GM18867 (cell line): ENCODE measurements at regions not wholly inside any gene's neighbourhood (a gene's known extent, or its start where the extent isn't known, plus 50 kb on each side); places are given as distances from the start of the nearest gene placed in this dataset.
"Not testable (repeated sequence)": the region's sequence is repeated elsewhere in the genome, so short reads cannot be mapped to it uniquely, and the experiment has no call there.

Experiments used
- ATAC-seq: cut with Tn5 transposase; IDR thresholded peaks from one replicate; pipeline ENCODE4 v1.9.1; 2021; ENCODE audit warnings: mild to moderate bottlenecking, moderate library complexity; ENCODE audit not compliant: unreplicated experiment

DNA sequence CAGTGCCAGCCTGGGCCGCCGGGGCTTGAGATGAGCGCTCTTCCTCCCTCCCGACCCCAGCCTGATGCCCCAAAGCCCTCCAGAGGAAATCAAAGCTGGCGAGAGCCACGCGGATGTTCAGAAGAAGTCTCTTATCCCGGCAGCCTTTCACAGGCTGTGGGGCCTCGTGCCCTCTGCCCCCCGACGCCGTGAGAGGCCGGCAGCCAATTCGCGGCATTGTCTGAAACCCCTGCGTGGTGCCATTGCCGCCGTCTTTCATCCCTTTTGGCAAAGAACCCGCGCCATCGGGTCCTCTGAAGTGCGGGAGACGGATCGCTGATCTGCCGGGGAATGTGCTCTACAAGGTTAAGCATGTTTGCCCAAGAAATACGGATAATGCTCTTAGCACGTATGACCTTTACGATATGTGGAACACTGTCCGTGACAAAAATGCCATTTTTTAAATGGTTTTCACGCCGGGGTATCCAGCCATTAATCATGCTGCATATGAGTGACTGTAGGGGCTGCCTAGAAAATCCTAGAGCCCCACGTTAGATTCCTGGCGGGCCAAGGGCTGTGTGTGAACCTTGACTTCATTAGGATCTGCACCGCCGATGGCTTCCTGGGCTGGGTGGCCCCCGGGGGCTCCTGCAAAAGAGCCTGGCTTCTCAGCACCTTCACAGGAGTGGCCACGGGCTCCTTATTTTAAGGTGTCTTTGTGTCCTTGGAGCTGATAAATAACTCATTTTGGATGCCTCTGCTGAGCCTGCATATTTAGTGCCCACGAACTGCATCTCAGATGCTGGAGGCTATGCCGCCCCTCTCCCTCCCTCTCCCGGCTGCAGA, 165.1 kb upstream of the TNRC6C start:
- no peak for ATAC-seq

DNA sequence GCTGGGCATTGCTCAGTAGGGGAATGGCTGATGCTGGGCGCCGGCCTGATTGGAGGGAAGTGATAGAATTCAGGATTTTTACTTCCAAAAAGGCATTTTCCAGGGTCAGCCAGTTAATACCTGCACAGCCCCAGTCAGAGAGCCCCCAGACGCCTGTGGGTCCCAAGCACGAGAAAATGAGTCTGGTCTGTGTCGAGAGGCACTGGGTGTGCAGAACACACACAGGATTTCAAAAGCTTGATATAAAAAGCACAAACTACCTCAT, 164.6 kb upstream of the TNRC6C start:
- ATAC-seq = no peak

DNA sequence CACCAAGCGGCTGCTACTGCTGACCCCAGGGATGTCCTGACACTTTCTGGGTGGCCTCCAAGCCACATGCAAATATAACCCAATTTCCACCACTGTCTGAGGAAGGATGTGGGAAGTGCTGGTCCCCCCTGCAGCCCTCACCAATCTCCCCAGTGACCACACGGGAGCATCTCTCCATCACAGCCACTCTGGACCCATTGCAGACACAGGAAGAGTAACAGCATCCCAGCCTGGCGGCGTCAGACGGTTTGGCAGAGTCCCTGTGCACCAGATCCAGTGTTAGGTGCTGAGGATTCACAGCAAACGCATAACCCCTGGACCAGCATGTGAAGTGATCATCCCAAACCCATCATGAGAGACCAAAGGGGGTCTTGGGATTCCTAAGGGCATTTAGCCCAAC, 163.7 kb upstream of the TNRC6C start:
- no peak for ATAC-seq

DNA sequence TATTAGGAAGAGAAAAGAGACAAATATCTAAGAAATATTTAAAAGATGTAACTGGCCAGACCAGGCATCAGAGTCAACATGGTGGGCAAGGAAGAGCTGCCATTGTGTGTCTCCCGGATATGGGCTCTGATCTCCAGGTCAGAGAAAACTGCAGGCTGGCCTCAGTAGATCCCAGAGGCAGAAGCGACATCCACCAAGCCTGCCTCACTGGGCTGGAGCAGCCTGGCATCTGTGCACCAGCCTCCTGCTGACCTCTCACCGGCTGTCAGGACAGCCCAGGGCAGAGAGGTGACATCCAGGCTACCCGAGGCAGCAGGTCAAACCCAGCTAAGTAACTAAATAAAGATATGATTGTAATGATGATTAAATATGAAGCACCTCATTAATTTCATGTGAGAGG, 162.8 kb upstream of the TNRC6C start:
- ATAC-seq = no peak

DNA sequence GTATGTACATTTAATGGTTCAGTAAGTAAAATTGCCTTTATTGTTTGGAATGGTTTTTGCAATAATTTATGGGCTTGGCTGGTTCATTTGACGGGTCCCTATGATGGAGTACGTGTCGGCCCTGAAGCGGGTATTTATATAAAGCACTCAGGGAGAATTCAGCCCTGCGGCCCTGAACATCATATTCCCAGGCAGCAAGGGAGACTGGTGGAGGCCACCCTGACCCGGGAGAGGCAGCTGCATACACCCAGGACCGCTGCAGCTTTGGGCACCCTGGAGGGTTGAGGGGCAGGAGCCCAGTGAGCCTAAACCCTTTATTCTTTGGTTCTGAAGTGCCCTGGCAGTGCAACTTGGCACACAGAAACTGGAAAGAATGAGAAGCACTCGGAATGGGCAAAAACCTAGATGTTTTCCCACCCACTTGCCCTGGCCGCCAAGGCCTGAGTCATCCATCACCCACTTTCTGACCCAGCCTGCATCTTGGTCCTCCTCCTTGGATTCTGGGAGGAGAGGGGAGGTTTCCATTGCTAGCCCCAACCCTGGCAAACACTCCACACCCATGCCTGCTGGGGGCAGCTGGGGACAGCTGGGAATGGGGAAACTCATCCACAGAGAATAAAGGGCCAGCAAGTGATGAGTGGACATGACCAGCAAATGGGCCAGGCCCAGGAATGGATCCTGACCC, 162.2 kb upstream of the TNRC6C start:
- ATAC-seq = no peak

DNA sequence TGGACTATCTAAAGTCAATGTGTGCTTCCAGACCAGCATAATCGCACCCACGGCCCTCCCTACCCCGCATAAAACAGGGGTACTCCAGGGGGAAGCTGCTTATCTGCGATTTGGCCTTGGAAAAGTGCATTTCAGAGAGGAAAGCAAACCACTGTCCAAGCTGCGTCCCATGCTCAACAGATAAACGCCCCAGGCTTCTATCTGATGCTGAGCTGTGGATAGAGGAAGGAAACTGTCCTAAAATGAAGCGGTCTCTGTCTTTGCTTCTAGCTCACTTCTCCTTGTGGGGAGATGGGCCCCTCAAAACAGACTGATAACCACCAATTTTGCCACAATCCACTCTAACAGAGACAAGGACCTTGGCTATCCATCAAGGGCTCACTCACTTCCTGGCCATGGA, 160.5 kb upstream of the TNRC6C start:
- ATAC-seq = no peak

DNA sequence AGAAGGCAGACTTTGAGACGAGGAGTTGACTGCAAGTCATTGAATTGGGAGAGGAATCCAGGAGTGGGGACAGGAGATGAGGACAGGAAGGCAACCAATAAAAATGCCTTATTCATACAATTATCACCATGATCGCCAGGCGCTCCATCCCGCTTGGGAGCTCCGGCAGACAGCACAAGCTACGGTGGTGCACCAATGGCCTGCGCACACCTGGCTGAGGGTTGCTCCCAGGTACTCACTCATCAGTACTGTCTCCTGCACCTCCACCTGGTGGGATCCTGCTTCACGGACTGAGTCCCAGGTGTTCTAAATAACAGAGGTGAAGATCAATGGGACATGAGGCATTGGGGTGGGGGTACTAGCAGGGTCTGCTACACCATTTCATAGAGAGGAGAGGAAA, 160.0 kb upstream of the TNRC6C start:
- no peak for ATAC-seq

DNA sequence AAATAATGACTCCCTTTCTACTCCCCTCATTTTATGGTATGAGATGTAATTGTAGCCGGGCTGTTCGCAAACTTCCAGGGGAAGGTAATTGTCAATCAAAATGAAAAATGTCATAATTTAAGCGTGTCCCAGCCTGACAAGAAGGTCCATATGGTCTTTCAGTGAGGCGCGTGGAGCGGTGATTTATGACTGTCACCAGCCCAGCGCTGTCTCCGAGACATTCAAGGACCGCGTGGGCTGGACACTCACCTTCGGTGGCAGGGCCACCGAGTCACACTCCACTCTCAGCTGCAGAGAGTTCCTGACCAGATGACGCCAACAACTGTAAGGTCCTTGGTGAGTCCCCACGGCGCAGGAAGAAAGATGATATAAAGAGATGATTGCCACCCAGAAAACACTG, 157.7 kb upstream of the TNRC6C start:
- no peak for ATAC-seq

DNA sequence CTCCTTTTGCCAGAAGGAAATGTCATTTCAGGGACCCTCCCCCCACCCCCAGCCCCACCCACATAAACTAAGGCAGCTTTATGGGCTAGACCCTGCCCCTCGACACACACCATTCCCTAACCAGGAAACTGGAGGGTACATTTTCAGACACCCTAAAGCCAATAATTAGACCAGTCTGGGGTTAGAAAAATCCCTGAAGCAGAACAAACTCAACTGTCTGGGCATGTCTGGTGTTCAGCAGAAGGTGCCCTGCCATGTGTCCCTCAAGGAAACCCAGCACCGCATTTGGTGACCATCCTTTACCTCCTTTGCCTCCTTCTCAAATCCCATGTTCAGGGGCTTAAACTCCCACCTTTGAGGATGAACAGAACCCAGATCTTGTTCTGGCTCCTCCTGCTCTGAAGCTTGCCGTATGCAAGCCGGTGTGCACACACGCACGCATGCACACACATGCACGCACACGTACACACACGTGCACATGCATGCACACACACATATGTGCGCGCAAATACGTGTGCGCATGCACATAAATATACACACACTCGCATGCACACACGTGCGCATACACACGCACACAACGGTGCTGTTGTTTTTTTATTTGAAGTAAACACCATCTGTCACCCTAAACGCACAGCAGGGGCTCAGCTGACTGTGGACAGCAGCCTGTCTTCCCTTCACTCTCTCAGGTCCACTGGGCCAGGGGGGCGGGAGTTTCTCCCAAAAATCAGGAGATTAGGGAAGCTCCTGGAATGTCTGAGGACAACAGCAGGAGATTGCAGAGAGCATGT, 156.8 kb upstream of the TNRC6C start:
- no peak for ATAC-seq

DNA sequence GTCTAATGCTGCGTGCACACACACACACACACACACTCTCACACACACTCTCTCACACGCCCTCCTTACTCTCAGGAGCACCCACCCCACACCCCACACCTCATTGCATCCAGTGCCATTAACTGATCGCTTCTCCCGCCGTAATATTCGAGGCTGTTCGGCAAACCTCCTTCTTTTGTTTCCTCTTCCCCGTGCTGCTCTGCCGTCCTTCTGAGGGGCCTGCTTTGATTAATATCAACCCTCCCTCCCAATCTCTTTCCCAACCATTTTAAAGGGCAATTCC, 156.2 kb upstream of the TNRC6C start:
- no peak for ATAC-seq

DNA sequence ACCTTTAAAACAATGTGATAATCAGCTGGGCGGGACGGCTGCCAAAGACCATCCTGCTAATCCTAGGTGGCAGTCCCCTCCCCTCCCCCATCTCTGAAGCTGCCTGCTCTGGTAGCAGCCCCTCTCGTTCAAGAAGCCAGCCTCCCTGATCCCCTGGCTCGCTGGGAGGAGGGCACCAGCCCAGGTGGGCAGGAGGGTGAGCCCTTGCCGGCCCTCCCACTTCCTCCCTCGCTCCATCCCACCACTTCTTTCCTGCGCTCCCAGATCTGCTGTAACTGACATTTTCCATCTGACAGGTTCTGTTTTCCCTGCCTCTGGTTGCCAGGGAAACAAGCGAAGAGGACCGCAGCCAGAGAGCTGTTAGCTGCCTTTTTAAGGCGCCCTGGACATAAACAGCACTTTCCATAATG, 155.7 kb upstream of the TNRC6C start:
- ATAC-seq = no peak

DNA sequence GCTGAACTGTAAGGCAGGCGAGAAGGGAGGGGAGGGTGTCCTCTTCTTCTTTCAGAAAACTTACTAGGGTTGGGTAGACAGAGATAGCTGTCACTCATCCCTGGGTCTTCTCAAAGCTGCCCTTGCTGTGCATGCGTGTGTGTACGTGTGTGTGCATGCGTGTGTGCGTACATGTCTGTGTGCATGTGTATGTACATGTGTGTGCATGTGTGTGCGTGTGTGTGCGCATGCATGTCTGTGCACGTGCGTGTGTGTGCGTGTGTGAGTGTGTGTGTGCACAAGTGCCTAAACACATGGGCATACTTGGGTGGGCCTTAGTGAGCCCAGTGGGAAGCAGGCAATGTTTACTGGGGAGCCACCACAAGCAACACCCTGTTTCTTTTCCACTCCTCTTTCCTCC, 154.8 kb upstream of the TNRC6C start:
- no peak for ATAC-seq

DNA sequence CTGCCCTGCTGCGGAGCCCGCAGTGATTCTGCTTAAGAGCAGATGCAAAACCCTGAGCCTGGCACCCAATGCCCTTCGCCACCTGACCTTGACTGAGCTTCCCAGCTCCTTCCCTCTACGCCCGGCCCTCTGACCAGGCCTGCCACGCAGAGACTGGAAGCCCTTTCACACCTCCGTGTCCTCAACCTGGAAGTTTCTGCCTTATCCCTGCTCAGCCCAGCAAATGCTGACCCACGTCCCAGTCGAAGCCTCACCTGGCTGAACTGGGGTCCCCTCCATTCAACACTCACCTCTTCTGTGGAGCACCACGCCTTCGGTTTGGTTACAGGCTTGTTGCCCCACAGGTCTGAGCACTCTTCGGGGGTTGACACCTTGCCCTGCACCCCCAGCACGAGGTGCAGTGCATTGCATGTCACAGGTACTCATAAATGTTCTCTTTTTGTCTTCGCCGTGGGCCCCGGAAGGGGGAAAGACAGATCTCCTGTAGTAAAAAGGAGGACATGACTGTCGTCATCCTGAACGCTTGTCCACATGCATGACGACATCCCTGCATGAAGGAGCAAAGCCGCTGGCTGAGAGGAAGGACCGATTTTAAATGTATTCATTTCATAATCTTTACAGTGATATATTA, 153.6 kb upstream of the TNRC6C start:
- no peak for ATAC-seq

DNA sequence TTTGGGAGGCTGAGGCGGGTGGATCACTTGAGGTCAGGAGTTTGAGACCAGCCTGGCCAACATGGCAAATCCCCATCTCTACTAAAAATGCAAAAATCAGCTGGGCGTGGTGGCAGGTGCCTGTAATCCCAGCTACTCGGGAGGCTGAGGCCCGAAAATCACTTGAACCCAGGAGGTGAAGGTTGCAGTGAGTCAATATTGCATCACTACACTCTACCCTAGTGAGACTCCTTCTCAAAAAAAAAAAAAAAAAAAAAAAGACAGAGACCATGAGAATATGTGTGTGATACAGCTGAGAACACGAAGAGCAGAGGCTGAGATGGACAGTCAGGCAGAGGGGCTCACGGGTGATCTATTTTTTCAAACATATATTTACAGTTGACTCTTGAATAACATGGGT, 152.5 kb upstream of the TNRC6C start:
- ATAC-seq = not testable (repeated sequence)

DNA sequence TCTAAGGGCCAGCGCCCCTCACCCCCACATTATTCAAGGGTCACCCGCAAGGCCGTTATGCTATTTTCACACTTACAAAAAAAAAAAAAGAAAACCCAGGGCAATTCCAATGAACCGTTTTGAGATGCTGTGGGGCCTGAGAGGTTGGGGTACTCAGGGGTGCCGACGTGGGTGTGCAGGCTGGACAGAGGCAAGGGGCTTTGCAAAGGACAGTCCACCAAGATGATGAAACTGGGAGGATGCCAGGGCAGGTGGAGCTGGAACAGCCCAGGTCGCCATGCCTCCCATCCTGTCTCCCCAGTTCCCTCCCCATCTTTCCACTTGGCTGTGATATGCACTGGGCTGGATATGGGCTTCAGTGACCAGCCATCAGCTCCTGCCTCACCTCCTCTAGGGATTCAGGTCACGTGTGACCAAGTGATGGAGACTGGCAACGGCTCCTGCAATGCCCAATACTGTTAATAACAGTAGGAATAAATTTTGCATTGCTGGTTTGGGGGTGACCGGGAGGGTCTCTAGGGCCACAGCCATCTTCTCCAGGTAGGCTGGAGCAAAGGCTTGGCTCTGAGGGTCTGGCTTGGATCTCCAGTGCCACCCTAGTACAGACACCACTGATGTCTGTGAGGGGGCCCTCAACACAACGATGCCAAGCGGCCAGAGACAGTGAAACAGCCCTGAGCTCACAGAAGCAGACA, 151.3 kb upstream of the TNRC6C start:
- ATAC-seq = no peak

DNA sequence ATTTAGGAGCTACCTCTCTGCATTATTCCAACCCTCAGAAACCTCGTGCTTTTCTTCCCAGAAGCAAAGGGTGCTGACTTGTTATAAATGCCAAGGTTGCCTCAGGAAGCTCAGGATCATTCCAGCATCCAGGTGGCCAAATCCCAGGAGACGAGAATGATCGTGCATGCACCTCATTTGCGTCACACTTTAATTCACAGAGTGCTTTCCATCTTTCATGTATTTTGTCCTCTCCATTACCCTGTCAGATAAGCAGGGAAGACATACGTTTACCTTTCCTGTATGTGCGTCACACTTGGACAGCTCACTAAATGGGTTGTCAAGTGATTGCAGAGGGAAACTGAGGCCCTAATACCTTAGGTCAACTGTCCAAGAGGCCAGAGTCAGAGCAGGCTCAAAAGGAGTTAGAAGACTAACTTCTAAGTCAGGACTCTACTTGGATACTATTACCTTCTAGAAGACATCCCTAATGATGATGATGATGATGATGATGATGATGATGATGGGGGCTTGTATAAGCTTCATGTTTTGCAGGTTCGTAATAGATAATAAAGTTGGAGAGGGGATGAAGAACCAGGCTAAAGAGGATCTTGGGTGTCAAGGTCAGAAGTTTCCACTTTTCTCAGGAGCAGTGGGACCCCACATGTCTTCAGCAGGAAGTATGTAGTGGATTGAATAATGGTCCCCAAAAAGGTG, 150.6 kb upstream of the TNRC6C start:
- no peak for ATAC-seq

DNA sequence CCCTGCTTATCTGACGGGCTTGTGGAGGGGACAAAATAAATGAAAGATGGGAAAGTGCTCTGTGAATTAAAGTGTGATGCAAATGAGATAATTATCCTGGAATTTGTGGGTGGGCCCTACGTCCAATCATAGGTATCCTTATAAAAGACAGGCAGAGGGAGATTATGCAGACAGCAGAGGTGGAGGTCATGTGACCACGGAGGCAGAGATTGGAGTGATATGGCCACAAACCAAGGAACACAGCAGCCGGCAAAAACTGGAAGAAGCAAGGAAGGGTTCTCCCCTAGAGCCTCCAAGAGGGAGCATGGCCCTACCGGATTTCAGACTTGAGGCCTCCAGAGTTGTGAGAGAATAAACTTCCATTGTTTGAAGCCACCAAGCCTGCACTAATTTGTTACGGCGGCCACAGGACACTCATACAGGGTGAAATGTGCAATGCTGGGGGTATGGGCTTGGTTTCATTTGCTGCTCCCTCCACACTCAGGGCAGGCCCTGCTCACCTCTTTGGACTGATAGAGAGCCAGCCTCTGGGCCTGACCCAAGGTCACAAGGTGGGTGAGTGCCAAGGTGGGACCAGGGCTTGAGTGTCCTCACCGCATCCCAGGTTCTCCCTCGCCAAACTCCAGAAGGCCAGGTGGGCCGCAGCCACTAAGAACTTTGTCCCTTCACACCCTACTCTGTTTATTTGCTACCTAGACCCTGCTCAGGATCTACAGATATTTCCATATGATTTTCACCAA, 149.6 kb upstream of the TNRC6C start:
- ATAC-seq = no peak

DNA sequence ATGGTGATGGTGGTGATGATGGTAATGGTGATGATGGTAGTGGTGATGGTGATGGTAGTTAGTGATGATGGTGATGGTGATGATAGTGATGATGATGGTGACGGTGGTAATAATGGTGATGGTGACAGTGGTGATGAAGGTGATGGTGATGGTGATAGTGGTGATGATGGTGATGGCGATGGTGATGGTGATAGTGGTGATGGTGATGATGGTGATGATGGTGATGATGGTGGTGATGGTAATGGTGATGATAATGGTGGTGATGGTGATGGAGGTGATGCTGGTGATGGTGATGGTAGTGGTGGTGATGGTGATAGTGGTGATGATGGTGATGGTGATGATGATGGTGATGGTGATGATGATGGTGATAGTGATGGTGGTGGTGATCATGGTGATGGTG, 148.7 kb upstream of the TNRC6C start:
- no peak for ATAC-seq

DNA sequence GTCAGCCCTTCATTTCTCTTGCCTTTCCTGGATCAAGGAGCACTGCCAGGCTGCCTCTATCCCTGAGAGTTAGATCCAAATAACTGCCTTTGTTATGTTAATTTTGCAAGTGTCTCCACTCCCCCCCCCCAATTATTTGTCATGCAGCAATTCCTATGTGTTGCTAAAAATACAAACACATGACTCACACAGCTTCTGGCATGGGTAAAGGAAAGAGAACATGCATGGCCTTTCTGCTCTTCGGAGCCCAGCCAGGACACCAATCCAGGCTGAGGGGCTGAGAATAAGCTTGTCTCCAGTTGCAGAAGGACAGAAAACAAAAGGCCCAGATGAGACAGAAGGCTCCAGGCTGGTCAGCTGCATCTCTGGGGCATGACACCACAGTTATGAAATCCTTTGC, 148.0 kb upstream of the TNRC6C start:
- no peak for ATAC-seq

DNA sequence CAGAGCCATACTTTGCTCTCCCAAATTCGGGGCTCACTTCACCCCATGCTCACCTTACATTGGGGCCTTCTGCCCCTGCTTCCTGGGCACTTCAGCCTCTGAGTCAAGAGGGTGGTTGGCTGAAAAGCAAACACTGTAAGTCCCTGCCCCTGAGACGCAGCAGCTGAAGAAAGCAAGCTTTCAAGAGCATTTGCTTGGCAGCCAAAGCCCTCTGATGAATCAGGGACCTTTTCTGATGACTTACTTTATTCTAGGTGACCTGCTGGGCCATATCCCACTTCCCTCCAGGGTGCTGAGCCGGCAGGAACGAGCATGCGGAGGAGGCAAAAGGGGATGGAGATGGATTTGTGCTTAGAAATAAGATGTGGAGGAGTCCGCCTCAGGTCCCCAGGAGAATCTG, 147.0 kb upstream of the TNRC6C start:
- ATAC-seq = no peak
